NCI-H748 (cell line): ENCODE measurements at regions not wholly inside any gene's neighbourhood (a gene's known extent, or its start where the extent isn't known, plus 50 kb on each side); places are given as distances from the start of the nearest gene placed in this dataset.
A peak's percentile ranks its signal among the peaks of the same experiment; 100 is the strongest.

Source experiments
- DNase-seq: peaks from one replicate; lab custom pipeline; 2025; ENCODE audit not compliant: unreplicated experiment; lab: John Stamatoyannopoulos, UW

GRCh38 chr13:107231944-107232343 is 664.0 kb upstream of the ARGLU1 start:
- peak; percentile 91 for DNase-seq

DNA sequence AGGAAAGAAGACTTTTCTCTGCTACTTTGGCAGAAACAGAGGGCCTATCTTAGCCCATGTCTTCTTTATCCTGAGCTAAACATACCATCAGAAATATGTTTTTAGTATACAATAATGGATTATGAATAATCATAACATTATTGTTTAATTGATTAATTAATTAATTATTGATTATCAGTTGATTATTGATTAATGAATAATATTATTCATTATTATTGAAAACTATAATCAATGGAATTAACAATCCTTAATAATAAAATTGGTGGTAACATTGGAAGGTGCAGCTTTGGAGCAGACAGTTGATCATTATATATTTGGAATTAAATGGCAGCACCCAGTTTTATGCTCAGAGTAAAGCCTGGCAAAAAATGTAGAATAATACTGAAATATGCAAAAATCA is 655.9 kb upstream of the ARGLU1 start:
- DNase-seq, result no peak

GRCh38 chr13:107222597-107222996 is 654.7 kb upstream of the ARGLU1 start:
- no peak for DNase-seq

DNA sequence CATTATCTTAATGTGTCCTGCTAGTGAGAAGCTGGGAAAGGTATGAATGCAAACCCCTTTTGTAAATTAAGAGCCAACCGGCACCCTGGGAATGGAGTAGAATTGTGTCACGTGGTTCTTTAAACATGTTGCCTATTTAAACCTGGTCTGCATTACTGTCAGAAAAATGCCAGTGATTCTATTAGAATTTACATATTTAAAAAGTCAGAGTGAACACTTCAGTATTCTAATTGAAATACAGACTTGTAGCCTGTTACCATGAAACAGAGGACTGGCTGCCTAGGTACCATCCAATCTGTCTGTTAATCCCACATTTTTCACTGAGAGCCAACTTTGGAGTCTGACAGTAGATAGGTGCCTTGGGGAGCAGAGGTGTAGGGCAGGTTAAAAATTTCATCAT is 652.3 kb upstream of the ARGLU1 start:
- no peak for DNase-seq

DNA sequence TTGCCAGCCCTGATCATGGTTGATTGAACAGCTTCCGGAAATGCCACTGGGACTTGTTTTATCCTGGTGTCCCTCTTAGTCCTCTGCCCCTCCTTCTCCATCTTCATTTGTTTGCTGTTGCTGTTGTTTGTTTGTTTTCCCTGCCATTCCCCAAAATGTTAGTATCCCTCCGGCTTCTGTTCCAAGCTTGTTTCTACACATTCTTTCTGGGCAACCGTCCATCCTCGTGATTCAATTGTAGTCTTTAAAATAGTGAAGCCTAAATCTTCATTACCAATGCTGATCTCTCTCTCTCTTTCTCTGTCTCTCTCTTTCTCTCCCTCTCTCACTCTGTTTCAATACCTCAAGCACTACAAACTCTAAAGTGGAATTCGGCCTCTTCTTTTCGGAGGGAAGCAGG is 649.3 kb upstream of the ARGLU1 start:
- peak; percentile 81 for DNase-seq

DNA sequence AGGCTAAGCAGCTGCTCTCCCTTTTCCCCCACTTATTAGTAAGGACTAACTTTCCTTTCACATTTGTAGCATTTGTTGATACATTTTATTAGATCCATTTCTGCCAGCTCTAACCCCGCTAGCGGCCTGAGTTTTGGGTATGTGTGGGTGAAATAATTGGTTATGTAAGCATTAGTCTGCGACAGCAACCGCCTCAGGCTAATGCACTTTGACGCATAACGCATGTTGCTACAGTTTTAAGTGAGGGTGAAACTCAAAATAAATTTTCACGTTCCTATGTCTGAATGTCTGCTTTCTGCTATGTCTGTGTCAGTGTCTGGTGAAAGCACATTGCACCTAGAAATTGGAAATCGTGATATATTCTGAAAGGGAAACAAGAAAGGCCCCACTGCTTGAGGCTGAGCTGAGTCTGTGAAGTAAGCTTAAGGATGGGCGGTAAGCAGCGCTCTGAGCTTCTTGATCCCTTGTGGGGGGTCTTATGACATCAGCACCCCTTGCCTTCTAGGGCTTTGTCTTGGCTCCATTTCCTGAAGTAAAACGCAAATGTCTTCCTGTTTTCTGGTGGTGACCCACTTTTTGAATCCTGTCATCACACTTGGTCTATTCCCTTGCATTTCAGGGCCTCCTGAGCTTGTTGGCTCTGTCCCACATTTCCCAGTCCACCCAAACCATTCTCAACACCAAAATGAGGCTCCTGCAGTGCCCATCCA is 648.3 kb upstream of the ARGLU1 start:
- peak; percentile 45 for DNase-seq

DNA sequence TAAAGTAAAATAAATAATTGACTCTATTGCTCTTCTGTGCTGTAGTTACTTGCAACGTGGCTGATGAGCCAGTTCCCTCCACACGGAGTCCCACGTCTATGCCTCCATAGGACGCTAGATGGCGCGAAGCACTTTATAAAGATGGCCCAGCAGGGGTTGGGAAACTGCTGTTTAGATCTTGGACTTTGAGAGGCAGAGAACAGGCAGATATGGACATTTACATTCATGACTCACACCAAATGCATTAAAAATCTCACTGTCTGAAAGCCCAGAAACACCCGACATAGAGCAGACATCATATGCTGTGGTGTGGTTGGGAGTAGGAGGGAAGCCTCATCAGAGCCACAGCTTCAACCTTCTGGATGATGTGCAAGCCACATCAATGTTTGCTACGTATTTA is 643.1 kb upstream of the ARGLU1 start:
- peak; percentile 99 for DNase-seq

GRCh38 chr13:107210723-107211030 is 642.7 kb upstream of the ARGLU1 start:
- DNase-seq, result peak; percentile 99

GRCh38 chr13:107209824-107210722 is 642.1 kb upstream of the ARGLU1 start:
- peak; percentile 31 for DNase-seq

DNA sequence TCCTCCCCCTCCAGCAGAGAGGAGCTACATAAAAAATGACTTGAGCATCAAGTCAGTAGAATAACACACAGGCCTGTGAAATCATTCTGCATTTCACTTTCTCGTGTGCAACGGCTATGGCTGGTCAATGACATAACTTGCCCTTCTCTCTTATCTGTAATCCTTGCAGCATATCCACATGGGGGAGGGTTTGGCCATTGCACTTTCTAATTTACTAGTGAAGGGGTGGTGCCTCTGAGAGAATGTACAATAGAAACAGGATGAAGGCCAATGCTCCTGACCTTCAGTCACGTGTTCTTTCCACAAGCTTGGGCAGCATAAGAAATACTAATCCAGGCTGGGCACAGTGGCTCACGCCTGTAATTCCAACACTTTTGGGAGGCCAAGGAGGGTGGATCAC is 641.0 kb upstream of the ARGLU1 start:
- DNase-seq, result no peak

GRCh38 chr13:107205318-107206104 is 637.6 kb upstream of the ARGLU1 start:
- DNase-seq, result peak; percentile 79

GRCh38 chr13:107203146-107203847 is 635.4 kb upstream of the ARGLU1 start:
- peak; percentile 42 for DNase-seq

GRCh38 chr13:107202371-107203023 is 634.6 kb upstream of the ARGLU1 start:
- DNase-seq, result peak; percentile 58

DNA sequence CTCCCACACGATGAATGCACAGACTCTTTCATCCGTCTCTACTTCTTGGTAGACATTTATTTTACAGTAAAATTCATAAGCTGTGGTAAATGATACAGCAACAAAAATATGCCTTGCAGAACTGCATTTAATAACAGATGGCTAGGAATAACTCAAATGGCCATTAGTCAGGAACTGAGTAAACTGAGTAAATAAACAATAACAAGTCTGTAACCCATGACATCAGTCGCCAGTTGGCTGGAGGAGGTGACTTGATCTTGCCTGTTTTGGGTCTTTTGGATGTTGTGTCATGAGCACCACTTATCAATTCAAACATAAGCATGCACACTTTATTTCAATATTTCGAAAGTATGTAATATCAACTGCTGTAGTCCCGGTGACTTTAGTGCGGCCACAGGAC is 632.6 kb upstream of the ARGLU1 start:
- no peak for DNase-seq

GRCh38 chr13:107192289-107192688 is 624.4 kb upstream of the ARGLU1 start:
- DNase-seq, result peak; percentile 95

DNA sequence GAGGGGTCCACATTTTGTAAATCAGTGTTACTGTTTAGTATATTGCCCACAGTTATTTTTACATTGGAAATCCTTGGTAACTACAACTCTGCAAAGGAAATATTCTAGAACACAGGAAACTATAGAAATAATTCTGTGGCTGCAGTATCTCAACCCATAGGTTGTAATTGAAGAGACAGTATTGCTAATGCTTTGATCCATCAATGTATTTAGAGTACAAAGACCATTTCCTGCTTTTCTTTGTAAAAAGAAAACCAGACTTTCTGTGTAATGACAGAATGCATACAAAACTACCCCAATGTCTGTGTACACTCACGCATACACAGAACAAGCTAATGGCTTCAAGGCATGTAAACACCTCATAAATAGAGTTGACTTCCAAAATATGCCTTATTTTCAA is 622.1 kb upstream of the ARGLU1 start:
- DNase-seq, result no peak

DNA sequence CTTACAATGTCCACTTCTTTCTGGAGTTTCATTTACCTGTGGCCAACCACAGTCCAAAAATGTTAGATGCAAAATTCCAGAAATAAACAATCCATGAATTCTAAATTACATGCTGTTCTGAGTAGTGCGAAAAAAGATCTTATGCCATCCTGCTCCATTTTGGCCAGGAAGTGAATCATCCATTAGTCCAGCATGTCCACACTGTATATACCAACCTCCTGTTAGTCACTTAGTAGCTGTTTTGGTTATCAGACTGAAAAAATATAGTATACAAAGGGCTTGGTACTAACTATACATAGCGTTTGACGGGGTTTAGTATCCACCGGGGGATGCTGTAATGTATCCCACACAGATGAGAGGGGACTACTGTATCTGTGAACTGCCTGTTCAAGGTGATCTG is 618.0 kb upstream of the ARGLU1 start:
- DNase-seq, result no peak

GRCh38 chr13:107170270-107170931 is 602.5 kb upstream of the ARGLU1 start:
- DNase-seq, result no peak

DNA sequence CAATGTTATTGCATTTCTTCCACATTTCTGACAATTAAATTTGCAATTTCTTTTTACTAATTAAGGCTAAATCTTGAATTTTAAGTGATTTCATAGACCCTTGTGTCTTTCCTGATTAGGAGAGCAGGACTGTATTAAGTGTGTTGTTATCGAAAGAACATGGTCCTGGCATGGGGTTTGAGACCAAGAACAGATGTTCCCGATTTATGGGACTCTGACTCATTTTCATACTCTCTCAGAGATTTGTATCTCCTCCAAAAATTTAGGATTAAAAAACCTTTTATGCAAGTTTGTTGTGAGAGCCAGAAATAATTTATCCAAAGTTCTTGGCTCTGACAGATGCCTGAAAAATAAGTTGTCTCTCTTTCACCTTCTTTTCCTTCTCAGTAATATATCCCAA is 589.3 kb upstream of the ARGLU1 start:
- no peak for DNase-seq

DNA sequence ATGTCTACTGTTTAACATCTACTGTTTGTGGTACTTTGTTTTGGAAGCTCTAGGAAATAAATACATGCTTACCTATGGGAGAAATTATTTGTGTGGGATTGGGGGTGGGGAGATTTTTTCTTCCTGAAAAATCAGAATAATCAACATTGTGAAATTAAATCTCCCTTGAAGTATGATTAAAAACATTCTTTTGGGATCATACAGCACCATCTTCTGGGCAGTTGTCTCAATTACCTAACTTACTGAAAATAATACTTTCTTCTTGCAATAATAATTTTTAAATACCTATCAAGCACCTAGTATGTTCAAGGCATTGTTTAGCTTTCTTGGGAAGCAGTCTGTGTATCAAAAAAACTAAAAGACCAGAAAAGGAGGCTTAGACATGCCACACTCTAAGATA is 576.5 kb upstream of the ARGLU1 start:
- no peak for DNase-seq
